ENCODE measurements at regions not wholly inside any gene's neighbourhood (a gene's known extent, or its start where the extent isn't known, plus 50 kb on each side); places are given as distances from the start of the nearest gene placed in this dataset.

- no peak for DNase-seq
Measured at GRCh38 chr10:128837478-128837877, 629.6 kb upstream of the MGMT start.

- no peak for DNase-seq
Measured at GRCh38 chr10:128839134-128839533, 627.9 kb upstream of the MGMT start.

GRCh38 chr10:128839701-128840100, 627.3 kb upstream of the MGMT start:
- no peak for DNase-seq

GRCh38 chr10:128843972-128844371, 623.1 kb upstream of the MGMT start:
- no peak for DNase-seq

- no peak for DNase-seq
Measured at GRCh38 chr10:128846927-128847326, 620.1 kb upstream of the MGMT start.

GRCh38 chr10:128848810-128849209, 618.2 kb upstream of the MGMT start:
- no peak for DNase-seq

GRCh38 chr10:128850647-128851046, 616.4 kb upstream of the MGMT start:
- no peak for DNase-seq

GRCh38 chr10:128851281-128851680, 615.8 kb upstream of the MGMT start:
- no peak for DNase-seq

- DNase-seq: no peak
Measured at GRCh38 chr10:128851726-128852125, 615.3 kb upstream of the MGMT start.

GRCh38 chr10:128852449-128852848, 614.6 kb upstream of the MGMT start:
- DNase-seq: no peak

- DNase-seq: no peak
Measured at GRCh38 chr10:128852902-128853301, 614.1 kb upstream of the MGMT start.

- no peak for DNase-seq
Measured at GRCh38 chr10:128853537-128853936, 613.5 kb upstream of the MGMT start.

- no peak for DNase-seq
Measured at GRCh38 chr10:128854204-128854603, 612.8 kb upstream of the MGMT start.

- DNase-seq: no peak
Measured at GRCh38 chr10:128854963-128855362, 612.1 kb upstream of the MGMT start.

GRCh38 chr10:128855618-128856428, 611.2 kb upstream of the MGMT start:
- DNase-seq: no peak

- DNase-seq: no peak
Measured at GRCh38 chr10:128859738-128860386, 607.2 kb upstream of the MGMT start.

GRCh38 chr10:128860574-128860973, 606.5 kb upstream of the MGMT start:
- no peak for DNase-seq

GRCh38 chr10:128861018-128861901, 605.8 kb upstream of the MGMT start:
- DNase-seq: no peak

GRCh38 chr10:128863411-128863810, 603.6 kb upstream of the MGMT start:
- no peak for DNase-seq

GRCh38 chr10:128863823-128864405, 603.1 kb upstream of the MGMT start:
- DNase-seq: no peak

- DNase-seq: no peak
Measured at GRCh38 chr10:128864554-128865295, 602.3 kb upstream of the MGMT start.

- DNase-seq: no peak
Measured at GRCh38 chr10:128865436-128866195, 601.4 kb upstream of the MGMT start.
